ENCODE measurements at regions not wholly inside any gene's neighbourhood (a gene's known extent, or its start where the extent isn't known, plus 50 kb on each side); places are given as distances from the start of the nearest gene placed in this dataset.

DNA sequence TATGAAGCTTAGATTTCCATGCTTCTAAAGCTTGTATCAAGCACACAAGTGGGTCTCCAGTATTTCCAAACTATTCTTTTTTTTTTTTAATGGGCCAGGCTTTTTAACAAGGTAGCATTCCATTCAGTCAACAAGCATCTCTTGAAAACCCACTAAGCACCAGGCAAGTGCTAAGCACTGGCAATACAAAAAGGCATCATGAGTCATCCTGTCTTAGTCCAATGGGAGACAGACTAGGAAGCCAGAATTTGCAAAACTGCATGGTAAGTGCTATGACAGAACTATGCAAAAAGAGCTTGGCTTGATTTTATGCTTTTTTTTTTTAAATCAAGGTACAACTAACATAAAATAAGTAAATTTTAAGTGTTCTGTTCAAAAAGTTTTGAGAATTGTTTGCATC lies 109.3 kb upstream of the DST start:
- no peak overlapping the region for H3K27ac ChIP-seq (ENCODE audit: control insufficient read depth, insufficient read depth)
- H3K9ac ChIP-seq (ENCODE audit: control insufficient read depth, insufficient read depth, low read length), result no peak overlapping the region
- H4K20me1 ChIP-seq (ENCODE audit: control insufficient read depth, insufficient read depth), result no peaks in the 10 kb centered on the region
- H3K27me3 ChIP-seq (replicated peaks in 1 of 2; ENCODE audit: control insufficient read depth in 2 of 2, insufficient read depth in 2 of 2, low read length in 1 of 2), result no peaks in the 10 kb centered on the region
- H3K36me3 ChIP-seq (ENCODE audit: control insufficient read depth in 2 of 2, insufficient read depth in 2 of 2, low read length in 1 of 2), result no peaks in the 10 kb centered on the region
- H3K4me2 ChIP-seq (ENCODE audit: control insufficient read depth, insufficient read depth), result no peak overlapping the region
- RAD21 ChIA-PET (ENCODE audit: unreplicated experiment), result interaction anchor here (1.3 to 14.4 kb wide), 6 partner anchors 10 to 100 kb away, joined by 3 to 181 read pairs (median 4); no protein-coding TSS in a partner anchor
- CTCF ChIA-PET, result interaction anchor here (0.5 to 19.5 kb wide), 9 partner anchors 10 to 115 kb away, joined by 3 to 494 read pairs (median 6); no protein-coding TSS in a partner anchor
- no peak overlapping the region for H3K4me3 ChIP-seq
- H3K9me3 ChIP-seq (replicated peaks; ENCODE audit: control insufficient read depth, insufficient read depth, low read length), result no peaks in the 10 kb centered on the region; the same call in 2 of the 3 replicates
- TF ChIP-seq POLR2AphosphoS2 (IDR thresholded peaks at IDR 0.05; ENCODE audit: low read depth, low read length), result no peak
- TF ChIP-seq, protein P1, sequence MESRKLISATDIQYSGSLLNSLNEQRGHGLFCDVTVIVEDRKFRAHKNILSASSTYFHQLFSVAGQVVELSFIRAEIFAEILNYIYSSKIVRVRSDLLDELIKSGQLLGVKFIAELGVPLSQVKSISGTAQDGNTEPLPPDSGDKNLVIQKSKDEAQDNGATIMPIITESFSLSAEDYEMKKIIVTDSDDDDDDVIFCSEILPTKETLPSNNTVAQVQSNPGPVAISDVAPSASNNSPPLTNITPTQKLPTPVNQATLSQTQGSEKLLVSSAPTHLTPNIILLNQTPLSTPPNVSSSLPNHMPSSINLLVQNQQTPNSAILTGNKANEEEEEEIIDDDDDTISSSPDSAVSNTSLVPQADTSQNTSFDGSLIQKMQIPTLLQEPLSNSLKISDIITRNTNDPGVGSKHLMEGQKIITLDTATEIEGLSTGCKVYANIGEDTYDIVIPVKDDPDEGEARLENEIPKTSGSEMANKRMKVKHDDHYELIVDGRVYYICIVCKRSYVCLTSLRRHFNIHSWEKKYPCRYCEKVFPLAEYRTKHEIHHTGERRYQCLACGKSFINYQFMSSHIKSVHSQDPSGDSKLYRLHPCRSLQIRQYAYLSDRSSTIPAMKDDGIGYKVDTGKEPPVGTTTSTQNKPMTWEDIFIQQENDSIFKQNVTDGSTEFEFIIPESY (IDR thresholded peaks at IDR 0.05), result no peak
- no TSS peak for BruUV-seq (replicated peaks)
- SMC1A ChIA-PET (ENCODE audit: uncharacterized antibody, unreplicated experiment), result interaction anchor here (0.6 to 20.4 kb wide), 9 partner anchors 9 to 220 kb away, joined by 3 to 396 read pairs (median 8); no protein-coding TSS in a partner anchor
- FAIRE-seq, result no peak
- 0 out of 3 replicates have a peak, but pooled peaks have one; percentile 18 for ATAC-seq
- DNase-seq (ENCODE audit: low read depth, low spot score), result no peak
- in situ Hi-C loops (cut with MboI), result no loop called here
- intact Hi-C loops (cut with micrococcal nuclease; ENCODE audit: unreplicated experiment), result no loop called here
- H2AFZ ChIP-seq (ENCODE audit: control insufficient read depth, low read depth, low read length), result no peak overlapping the region
- peaks cover 67% of the 10 kb centered on the region for H3K79me2 ChIP-seq (ENCODE audit: control insufficient read depth, insufficient read depth, low read length)
- POLR2A ChIA-PET, result interaction anchor here (0.6 to 1.6 kb wide), 3 partner anchors 8 to 22 kb away, joined by 3 read pairs; no protein-coding TSS in a partner anchor
- H3K4me1 ChIP-seq (ENCODE audit: control insufficient read depth, insufficient read depth, low read length), result peaks cover 38% of the 10 kb centered on the region

DNA sequence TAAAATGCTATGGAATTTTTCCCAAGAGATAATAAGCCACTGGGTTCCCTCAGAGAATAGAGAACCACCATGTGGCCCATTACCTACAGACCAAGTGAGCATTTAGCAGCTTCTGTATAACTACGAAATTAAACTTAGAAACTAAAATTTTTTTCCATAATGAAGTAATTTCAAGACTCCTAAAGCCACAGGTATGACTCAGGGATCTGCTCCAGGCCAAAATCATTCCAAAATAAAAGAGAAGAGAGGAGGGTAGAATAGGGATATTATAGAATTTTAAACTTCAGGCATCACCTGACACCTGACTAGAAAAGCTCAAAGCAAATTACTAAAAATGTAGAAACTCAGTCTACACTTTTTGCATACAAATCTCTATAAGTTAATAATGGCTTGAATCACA lies 108.9 kb upstream of the DST start:
- no peak for FAIRE-seq
- DNase-seq (ENCODE audit: low read depth, low spot score), result no peak
- no peaks in the 10 kb centered on the region for H3K27me3 ChIP-seq (replicated peaks in 1 of 2; ENCODE audit: control insufficient read depth in 2 of 2, insufficient read depth in 2 of 2, low read length in 1 of 2)
- peaks cover 67% of the 10 kb centered on the region for H3K79me2 ChIP-seq (ENCODE audit: control insufficient read depth, insufficient read depth, low read length)
- ATAC-seq, result no peak
- SMC1A ChIA-PET (ENCODE audit: uncharacterized antibody, unreplicated experiment), result interaction anchor here (0.6 to 20.4 kb wide), 12 partner anchors 10 to 220 kb away, joined by 3 to 396 read pairs (median 5); no protein-coding TSS in a partner anchor
- H3K4me1 ChIP-seq (ENCODE audit: control insufficient read depth, insufficient read depth, low read length), result peaks cover 38% of the 10 kb centered on the region
- intact Hi-C loops (cut with micrococcal nuclease; ENCODE audit: unreplicated experiment), result no loop called here
- POLR2A ChIA-PET, result interaction anchor here (1.6 kb wide), 1 partner anchor 15 kb away, joined by 3 read pairs; no protein-coding TSS in a partner anchor
- no peak overlapping the region for H3K27ac ChIP-seq (ENCODE audit: control insufficient read depth, insufficient read depth)
- no peak overlapping the region for H3K4me3 ChIP-seq
- no peak overlapping the region for H3K4me2 ChIP-seq (ENCODE audit: control insufficient read depth, insufficient read depth)
- no peaks in the 10 kb centered on the region for H3K36me3 ChIP-seq (ENCODE audit: control insufficient read depth in 2 of 2, insufficient read depth in 2 of 2, low read length in 1 of 2)
- CTCF ChIA-PET, result interaction anchor here (0.6 to 19.5 kb wide), 10 partner anchors 8 to 115 kb away, joined by 3 to 494 read pairs (median 6); no protein-coding TSS in a partner anchor
- BruUV-seq (replicated peaks), result no TSS peak
- H3K9ac ChIP-seq (ENCODE audit: control insufficient read depth, insufficient read depth, low read length), result no peak overlapping the region
- in situ Hi-C loops (cut with MboI), result no loop called here
- H2AFZ ChIP-seq (ENCODE audit: control insufficient read depth, low read depth, low read length), result no peak overlapping the region
- H4K20me1 ChIP-seq (ENCODE audit: control insufficient read depth, insufficient read depth), result no peaks in the 10 kb centered on the region
- no peaks in the 10 kb centered on the region; the same call in 2 of the 3 replicates for H3K9me3 ChIP-seq (replicated peaks; ENCODE audit: control insufficient read depth, insufficient read depth, low read length)
- 5% methylated on average over 1 of the region's 1 CpG for WGBS (ENCODE audit: insufficient coverage, insufficient replicate concordance, low lambda C conversion rate, missing lambda C conversion rate)
- RAD21 ChIA-PET (ENCODE audit: unreplicated experiment), result interaction anchor here (1.3 to 14.4 kb wide), 6 partner anchors 10 to 100 kb away, joined by 3 to 181 read pairs (median 4); no protein-coding TSS in a partner anchor
- TF ChIP-seq MTA2 (IDR thresholded peaks at IDR 0.05; ENCODE audit: low read depth), result no peak
- no peak for TF ChIP-seq IKZF2 (IDR thresholded peaks at IDR 0.05)
- no peak for TF ChIP-seq JUND (IDR thresholded peaks at IDR 0.05; ENCODE audit: low read depth, low read length)
- no peak for TF ChIP-seq HDAC2 (IDR thresholded peaks at IDR 0.05)
- no peak for TF ChIP-seq TCF12 (IDR thresholded peaks at IDR 0.05; ENCODE audit: low read depth, low read length)
- TF ChIP-seq, protein P1 (IDR thresholded peaks at IDR 0.05), result no peak
- TF ChIP-seq EP300 (IDR thresholded peaks at IDR 0.05; ENCODE audit: borderline replicate concordance in 1 of 2, control insufficient read depth in 1 of 2, low read depth in 2 of 2, low read length in 2 of 2), result no peak
- no peak for TF ChIP-seq HCFC1 (IDR thresholded peaks at IDR 0.05; ENCODE audit: low read length)
- no peak for TF ChIP-seq CEBPB (IDR thresholded peaks at IDR 0.05; ENCODE audit: borderline replicate concordance in 1 of 2, low read depth in 2 of 2, low read length in 2 of 2)
- no peak for TF ChIP-seq SRF (IDR thresholded peaks at IDR 0.05; ENCODE audit: low read depth in 2 of 2, low read length in 2 of 2)
- TF ChIP-seq NR2F1 (conservative IDR thresholded peaks at IDR 0.05), result no peak
